ENCODE measurements at regions not wholly inside any gene's neighbourhood (a gene's known extent, or its start where the extent isn't known, plus 50 kb on each side); places are given as distances from the start of the nearest gene placed in this dataset.
A peak's percentile ranks its signal among the peaks of the same experiment; 100 is the strongest.

DNA sequence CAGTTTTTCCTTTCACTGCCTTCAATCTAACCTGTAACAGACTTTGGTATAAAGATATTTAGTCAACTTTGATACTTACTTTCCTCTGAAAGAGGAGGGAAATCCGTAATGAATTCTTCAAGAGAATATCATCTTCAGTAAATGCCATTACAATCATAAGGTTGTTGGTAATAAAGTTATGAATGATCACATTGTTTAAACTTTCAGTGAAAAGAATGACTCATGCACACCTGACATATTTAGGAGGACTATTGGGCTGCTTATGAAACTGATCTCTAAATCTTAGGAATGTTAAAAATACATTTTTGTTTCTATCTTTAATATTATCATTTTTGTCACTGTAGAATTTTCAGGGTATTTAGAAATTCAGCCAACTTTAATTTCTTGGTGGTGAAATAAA is 474.7 kb downstream of the SLC16A7 start:
- Histone ChIP-seq H2AFZ (ENCODE audit: low read length) (no peak overlapping the region), H3K36me3 (ENCODE audit: control insufficient read depth, insufficient read depth, low read length) (no peaks in the 10 kb centered on the region), H3K4me2 (ENCODE audit: extremely low read depth, insufficient read depth, low read length) (no peak overlapping the region), H3K9me3 (ENCODE audit: control insufficient read depth, insufficient read depth, low read depth, low read length) (no peaks in the 10 kb centered on the region), H4K20me1 (ENCODE audit: control insufficient read depth, extremely low read depth, insufficient read depth, low read length) (no peaks in the 10 kb centered on the region), H3K27me3 (ENCODE audit: control insufficient read depth, insufficient read depth, low read length) (no peaks in the 10 kb centered on the region), H3K4me1 (ENCODE audit: control insufficient read depth, extremely low read depth, insufficient read depth, low read length) (no peaks in the 10 kb centered on the region), H3K27ac (ENCODE audit: insufficient read depth, low read length) (no peak overlapping the region), H3K4me3 (replicated peaks in 1 of 4; ENCODE audit: control extremely low read depth in 1 of 4, insufficient read depth in 1 of 4, low read depth in 3 of 4, low read length in 4 of 4) (no peak overlapping the region), H3K9ac (ENCODE audit: insufficient read depth, low read length) (no peak overlapping the region), H3K79me2 (ENCODE audit: control insufficient read depth, insufficient read depth, low read length) (no peaks in the 10 kb centered on the region)
- DNase-seq (ENCODE audit: low read depth in 2 of 2): peak in 1 of 2 donors; percentile 32
- no peak for TF ChIP-seq EZH2 (IDR thresholded peaks at IDR 0.05; ENCODE audit: low read length, missing control alignments)
- TF ChIP-seq, protein P1, sequence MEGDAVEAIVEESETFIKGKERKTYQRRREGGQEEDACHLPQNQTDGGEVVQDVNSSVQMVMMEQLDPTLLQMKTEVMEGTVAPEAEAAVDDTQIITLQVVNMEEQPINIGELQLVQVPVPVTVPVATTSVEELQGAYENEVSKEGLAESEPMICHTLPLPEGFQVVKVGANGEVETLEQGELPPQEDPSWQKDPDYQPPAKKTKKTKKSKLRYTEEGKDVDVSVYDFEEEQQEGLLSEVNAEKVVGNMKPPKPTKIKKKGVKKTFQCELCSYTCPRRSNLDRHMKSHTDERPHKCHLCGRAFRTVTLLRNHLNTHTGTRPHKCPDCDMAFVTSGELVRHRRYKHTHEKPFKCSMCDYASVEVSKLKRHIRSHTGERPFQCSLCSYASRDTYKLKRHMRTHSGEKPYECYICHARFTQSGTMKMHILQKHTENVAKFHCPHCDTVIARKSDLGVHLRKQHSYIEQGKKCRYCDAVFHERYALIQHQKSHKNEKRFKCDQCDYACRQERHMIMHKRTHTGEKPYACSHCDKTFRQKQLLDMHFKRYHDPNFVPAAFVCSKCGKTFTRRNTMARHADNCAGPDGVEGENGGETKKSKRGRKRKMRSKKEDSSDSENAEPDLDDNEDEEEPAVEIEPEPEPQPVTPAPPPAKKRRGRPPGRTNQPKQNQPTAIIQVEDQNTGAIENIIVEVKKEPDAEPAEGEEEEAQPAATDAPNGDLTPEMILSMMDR (conservative IDR thresholded peaks at IDR 0.05 in 1 of 2, IDR thresholded peaks at IDR 0.05 in 1 of 2; ENCODE audit: low read depth in 1 of 2, low read length in 2 of 2): no peak

DNA sequence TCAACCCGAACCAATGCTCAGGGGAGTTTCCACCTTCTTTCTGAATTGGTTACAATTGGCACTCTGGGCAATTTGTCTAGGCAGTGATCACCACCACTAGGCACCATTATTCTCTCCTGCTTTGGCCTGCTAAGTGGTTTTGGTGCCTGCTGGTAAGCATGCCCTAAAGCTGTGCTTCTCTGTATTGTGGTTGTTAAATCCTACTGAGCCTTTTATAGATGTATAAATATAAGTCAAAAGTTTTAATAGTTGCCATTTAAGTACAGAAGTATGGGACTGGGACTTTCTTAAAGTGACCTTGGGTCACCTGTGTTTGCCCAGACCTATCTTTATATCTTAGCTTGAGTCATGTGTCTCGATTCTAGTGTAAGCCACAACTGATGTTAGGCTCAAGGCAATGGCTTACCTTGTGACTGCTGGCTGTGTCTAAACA is 475.9 kb downstream of the SLC16A7 start:
- Histone ChIP-seq H3K27ac (ENCODE audit: insufficient read depth, low read length) (no peak overlapping the region), H3K27me3 (ENCODE audit: control insufficient read depth, insufficient read depth, low read length) (no peaks in the 10 kb centered on the region), H3K4me2 (ENCODE audit: extremely low read depth, insufficient read depth, low read length) (no peak overlapping the region), H3K4me1 (ENCODE audit: control insufficient read depth, extremely low read depth, insufficient read depth, low read length) (no peaks in the 10 kb centered on the region), H3K79me2 (ENCODE audit: control insufficient read depth, insufficient read depth, low read length) (no peaks in the 10 kb centered on the region), H3K36me3 (ENCODE audit: control insufficient read depth, insufficient read depth, low read length) (no peaks in the 10 kb centered on the region), H3K4me3 (replicated peaks in 1 of 4; ENCODE audit: control extremely low read depth in 1 of 4, insufficient read depth in 1 of 4, low read depth in 3 of 4, low read length in 4 of 4) (no peak overlapping the region), H3K9ac (ENCODE audit: insufficient read depth, low read length) (no peak overlapping the region), H4K20me1 (ENCODE audit: control insufficient read depth, extremely low read depth, insufficient read depth, low read length) (no peaks in the 10 kb centered on the region), H2AFZ (ENCODE audit: low read length) (no peak overlapping the region), H3K9me3 (ENCODE audit: control insufficient read depth, insufficient read depth, low read depth, low read length) (no peaks in the 10 kb centered on the region)
- DNase-seq (ENCODE audit: low read depth in 2 of 2): no peak
- TF ChIP-seq, protein P1 (conservative IDR thresholded peaks at IDR 0.05 in 1 of 2, IDR thresholded peaks at IDR 0.05 in 1 of 2; ENCODE audit: low read depth in 1 of 2, low read length in 2 of 2): no peak
- TF ChIP-seq EZH2 (IDR thresholded peaks at IDR 0.05; ENCODE audit: low read length, missing control alignments): no peak

DNA sequence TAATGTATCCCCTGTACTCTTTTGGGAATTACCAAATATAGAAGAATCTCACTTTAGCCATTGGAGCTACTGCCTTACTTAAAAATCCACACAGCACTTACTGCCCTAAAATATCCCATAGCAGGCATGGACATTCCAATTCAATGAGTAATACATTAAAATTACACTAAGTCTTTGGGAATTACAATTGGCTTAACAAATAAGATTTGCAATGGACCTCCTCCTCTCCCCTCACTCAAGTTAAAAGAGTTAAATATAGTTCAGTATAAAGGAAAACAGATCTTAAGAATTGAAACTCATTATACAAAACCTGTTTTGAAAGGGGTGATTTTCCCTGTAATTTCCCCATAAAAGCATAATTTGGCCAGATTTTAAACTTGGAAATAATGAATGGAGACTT is 477.1 kb downstream of the SLC16A7 start:
- TF ChIP-seq EZH2 (IDR thresholded peaks at IDR 0.05; ENCODE audit: low read length, missing control alignments): no peak
- TF ChIP-seq, protein P1 (conservative IDR thresholded peaks at IDR 0.05 in 1 of 2, IDR thresholded peaks at IDR 0.05 in 1 of 2; ENCODE audit: low read depth in 1 of 2, low read length in 2 of 2): no peak
- Histone ChIP-seq H3K9ac (ENCODE audit: insufficient read depth, low read length) (no peak overlapping the region), H4K20me1 (ENCODE audit: control insufficient read depth, extremely low read depth, insufficient read depth, low read length) (no peaks in the 10 kb centered on the region), H3K4me1 (ENCODE audit: control insufficient read depth, extremely low read depth, insufficient read depth, low read length) (no peaks in the 10 kb centered on the region), H3K4me2 (ENCODE audit: extremely low read depth, insufficient read depth, low read length) (no peak overlapping the region), H3K36me3 (ENCODE audit: control insufficient read depth, insufficient read depth, low read length) (no peaks in the 10 kb centered on the region), H3K4me3 (replicated peaks in 1 of 4; ENCODE audit: control extremely low read depth in 1 of 4, insufficient read depth in 1 of 4, low read depth in 3 of 4, low read length in 4 of 4) (no peak overlapping the region), H3K27me3 (ENCODE audit: control insufficient read depth, insufficient read depth, low read length) (no peaks in the 10 kb centered on the region), H2AFZ (ENCODE audit: low read length) (no peak overlapping the region), H3K27ac (ENCODE audit: insufficient read depth, low read length) (no peak overlapping the region), H3K9me3 (ENCODE audit: control insufficient read depth, insufficient read depth, low read depth, low read length) (no peaks in the 10 kb centered on the region), H3K79me2 (ENCODE audit: control insufficient read depth, insufficient read depth, low read length) (no peaks in the 10 kb centered on the region)
- peak; percentile 70 to 76 for DNase-seq (ENCODE audit: low read depth in 2 of 2)

Data from fibroblast of lung (primary cell).